Stimulated activated CD4-positive, alpha-beta T cell treated with anti-CD3 and anti-CD28 coated beads, Interleukin-4, amount 100 ng/mL, for 24 hours (primary cell): ENCODE measurements at regions not wholly inside any gene's neighbourhood (a gene's known extent, or its start where the extent isn't known, plus 50 kb on each side); places are given as distances from the start of the nearest gene placed in this dataset.
"Not testable (repeated sequence)": the region's sequence is repeated elsewhere in the genome, so short reads cannot be mapped to it uniquely, and the experiment has no call there.

Source experiments
- DNase-seq: peaks from one replicate; pipeline ENCODE4 v3.0.0-alpha.2; 2020

GRCh38 chr6:85004361-85004995, 240.1 kb upstream of the TBX18 start:
- no peak for DNase-seq

- no peak for DNase-seq
Observed at GRCh38 chr6:85002847-85003246, 238.4 kb upstream of the TBX18 start.

GRCh38 chr6:85000001-85000400, 235.6 kb upstream of the TBX18 start:
- DNase-seq = no peak

GRCh38 chr6:84998223-84998622, 233.8 kb upstream of the TBX18 start:
- DNase-seq = no peak

DNA sequence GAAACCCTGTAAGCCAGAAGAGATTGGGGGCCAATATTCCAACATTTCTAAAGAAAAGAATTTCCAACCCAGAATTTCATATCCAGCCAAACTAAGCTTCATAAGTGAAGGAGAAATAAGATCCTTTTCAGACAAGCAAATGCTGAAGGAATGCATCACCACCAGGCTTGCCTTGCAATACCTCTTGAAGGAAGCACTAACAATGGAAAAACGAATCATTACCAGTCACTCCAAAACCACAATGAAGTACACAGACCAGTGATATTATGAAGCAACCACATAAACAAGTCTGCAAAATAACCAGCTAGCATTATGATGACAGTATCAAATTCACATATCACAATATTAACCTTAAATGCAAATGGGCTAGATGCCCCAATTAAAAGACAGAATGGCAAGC, 224.4 kb upstream of the TBX18 start:
- DNase-seq = not testable (repeated sequence)

DNA sequence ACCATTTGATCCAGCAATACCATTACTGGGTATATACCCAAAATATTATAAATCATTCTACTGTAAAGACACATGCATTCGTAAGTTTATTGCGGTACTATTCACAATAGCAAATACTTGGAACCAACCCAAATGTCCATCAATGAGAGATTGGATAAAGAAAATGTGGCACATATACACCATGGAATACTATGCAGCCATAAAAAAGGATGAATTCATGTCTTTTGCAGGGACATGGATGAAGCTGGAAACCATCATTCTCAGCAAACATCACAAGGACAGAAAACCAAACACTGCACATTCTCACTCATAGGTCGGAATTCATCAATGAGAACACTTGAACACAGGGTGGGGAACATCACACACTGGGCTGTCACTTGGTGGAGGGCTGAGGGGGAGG, 221.1 kb upstream of the TBX18 start:
- not testable (repeated sequence) for DNase-seq

DNA sequence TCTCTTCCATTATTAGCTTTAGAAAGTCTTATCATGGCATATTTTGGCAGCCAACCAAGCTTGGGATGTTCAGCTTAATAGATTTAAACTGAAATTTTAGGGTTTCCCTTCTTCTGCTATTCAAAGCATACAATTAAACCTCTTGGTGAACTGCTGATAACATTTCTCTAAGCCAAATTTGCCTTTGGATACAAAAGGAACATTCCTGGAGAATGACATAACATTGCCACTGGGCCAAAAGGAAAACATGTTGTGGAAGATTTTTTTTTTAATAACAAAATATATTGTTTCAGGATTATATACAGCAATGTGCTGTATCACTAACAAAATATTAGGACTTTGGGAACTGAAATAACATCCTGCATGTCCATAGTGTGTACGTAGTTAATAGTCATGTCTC, 215.1 kb upstream of the TBX18 start:
- DNase-seq = no peak

DNA sequence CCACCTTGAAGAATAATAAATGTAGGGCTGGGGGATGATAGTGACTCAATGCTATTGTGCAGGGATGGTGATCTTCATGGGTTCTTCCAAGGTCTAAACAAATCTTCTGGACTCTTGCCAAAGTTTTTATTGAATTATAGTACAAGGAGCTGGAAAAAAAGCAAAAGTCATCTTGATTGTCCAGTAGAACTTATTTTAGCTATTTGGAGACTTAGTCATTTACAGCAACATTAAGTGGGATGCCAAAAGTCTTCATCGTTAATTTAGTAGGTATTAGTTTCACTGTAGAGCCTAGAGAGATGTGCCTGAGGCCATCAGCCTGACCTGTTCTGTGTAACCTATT, 212.9 kb upstream of the TBX18 start:
- no peak for DNase-seq

- no peak for DNase-seq
Observed at GRCh38 chr6:84976526-84977362, 212.3 kb upstream of the TBX18 start.

GRCh38 chr6:84975316-84975715, 210.9 kb upstream of the TBX18 start:
- no peak for DNase-seq

DNA sequence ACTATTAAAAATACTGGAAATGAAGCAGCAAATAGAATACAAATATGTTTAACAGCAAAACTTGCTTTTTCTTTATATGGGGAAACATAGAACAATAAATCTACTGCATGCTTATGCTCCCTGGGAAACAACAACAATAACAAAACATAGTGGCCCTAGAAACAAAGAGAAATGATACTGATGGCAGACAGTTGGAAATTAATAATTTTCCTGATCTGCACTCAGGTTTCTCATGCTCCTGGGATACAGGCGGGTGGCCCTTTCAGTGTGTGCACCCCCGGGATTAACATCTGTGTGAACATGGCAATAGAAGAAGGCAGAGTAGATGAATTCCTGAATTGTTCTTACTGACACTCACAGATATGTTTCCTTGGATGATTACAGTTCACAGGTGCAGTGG, 209.2 kb upstream of the TBX18 start:
- DNase-seq = no peak

GRCh38 chr6:84967965-84968364, 203.6 kb upstream of the TBX18 start:
- DNase-seq = no peak

GRCh38 chr6:84967389-84967788, 203.0 kb upstream of the TBX18 start:
- no peak for DNase-seq

DNA sequence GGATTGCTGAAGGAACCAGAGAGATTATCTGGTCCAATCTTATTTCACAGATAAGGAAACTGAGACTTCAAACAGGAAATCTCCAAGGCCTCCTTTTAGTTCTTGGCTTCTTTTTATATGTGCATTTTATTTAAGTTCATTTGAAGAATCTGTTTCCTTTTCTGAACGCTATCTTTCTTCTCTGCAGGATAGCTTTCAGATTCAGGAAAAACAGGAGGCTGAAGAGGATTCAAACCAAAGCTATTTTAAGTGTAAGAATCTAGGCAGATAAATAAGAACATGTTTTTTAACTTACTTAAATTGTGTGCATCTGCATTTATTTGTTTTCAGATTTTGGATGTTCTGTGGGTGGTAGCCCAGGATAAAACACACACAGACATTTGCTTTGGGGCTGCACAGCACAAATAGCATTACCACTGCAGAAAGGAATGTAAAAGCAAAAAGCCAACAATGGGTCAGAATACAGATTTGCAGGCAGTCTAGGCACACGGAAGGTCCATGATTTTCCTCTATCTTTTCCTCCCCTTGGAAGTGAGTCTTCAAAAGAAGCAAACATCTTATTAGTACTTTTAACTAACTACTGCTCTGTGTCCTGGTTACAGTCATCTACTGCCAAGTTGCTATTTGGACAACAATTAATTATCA, 188.8 kb upstream of the TBX18 start:
- DNase-seq = no peak

GRCh38 chr6:84944926-84945325, 180.5 kb upstream of the TBX18 start:
- not testable (repeated sequence) for DNase-seq

DNA sequence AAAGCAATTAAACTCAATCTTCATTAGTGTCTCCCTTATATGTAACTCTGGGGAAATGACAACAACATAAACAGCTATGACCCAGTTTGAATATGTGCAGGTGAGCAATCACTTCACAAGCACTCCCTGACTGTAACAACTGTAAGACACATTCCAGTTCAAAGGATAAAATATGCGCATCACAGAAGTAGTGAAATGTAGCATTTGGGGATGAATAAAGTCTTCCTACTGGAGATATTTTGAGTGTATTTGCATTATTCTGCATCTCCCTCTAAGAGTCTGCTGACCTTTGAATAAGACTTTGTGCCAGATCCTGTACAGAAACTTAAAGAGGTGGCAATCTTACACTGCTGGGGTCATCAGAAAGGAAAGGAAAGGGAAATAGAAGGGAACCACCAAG, 179.5 kb upstream of the TBX18 start:
- DNase-seq = no peak

- not testable (repeated sequence) for DNase-seq
Observed at GRCh38 chr6:84941609-84942008, 177.2 kb upstream of the TBX18 start.

GRCh38 chr6:84929212-84929611, 164.8 kb upstream of the TBX18 start:
- no peak for DNase-seq

DNA sequence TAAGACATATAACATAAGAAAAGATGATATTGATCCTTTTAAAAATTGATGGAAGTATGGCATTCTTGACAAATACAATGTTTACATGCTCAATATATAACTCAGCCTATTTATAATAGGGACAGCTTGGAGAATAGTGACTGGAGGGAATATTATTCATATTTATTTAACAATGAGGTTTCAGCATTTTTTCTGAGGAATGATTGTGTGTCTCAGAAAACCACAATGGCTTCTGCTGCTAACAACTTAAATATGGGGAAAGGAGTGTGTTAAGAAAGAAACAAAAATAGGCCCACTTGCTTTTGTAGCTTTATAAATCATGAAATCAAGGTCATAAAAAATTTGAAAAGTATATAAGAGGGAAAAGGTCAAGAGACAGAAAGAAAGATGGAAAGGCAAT, 163.2 kb upstream of the TBX18 start:
- no peak for DNase-seq

- no peak for DNase-seq
Observed at GRCh38 chr6:84926189-84927155, 162.1 kb upstream of the TBX18 start.

GRCh38 chr6:84921891-84922290, 157.5 kb upstream of the TBX18 start:
- DNase-seq = no peak

DNA sequence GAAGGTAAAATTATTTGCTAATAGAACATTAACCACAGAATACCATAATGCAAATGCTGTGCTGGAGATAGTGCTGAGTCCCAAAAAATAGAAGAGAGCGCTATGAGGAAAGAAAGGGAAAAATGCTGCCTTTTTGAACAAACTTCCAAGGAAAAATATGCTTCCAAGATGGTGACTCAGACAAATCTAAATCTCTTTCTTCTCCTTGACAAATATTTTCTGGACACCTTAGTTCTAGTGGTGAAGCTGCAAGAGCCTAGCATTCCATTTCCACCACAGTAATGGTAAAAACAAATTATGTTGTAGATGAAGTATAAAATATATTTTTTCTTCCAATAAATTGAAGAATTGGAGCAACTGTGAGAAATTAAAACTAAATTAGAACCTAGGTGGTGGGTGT, 155.6 kb upstream of the TBX18 start:
- DNase-seq = no peak

DNA sequence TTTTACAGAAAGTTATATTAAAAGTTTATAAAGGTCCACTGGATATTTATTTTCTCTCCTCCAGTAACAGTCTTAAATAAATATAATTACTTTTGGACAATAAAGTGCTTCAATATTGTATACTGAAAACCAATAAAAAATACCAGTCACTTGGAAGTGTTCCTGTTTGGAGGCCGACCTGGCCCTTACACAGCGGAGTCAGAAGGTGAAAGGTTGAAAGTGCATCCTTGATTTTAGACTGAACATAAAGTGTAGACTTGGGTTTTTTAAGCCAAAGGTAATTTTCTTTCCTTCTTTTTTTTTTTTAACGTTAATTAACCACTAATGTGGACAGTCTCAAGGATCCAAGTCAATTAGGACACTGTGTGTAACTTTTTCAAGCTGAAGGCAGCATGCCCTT, 152.3 kb upstream of the TBX18 start:
- no peak for DNase-seq
